ENCODE measurements at regions not wholly inside any gene's neighbourhood (a gene's known extent, or its start where the extent isn't known, plus 50 kb on each side); places are given as distances from the start of the nearest gene placed in this dataset.

GRCh38 chr1:168782559-168783116, 53.6 kb upstream of the DPT start:
- DNase-seq (ENCODE audit: low read depth), result no peak

- DNase-seq (ENCODE audit: low read depth), result peak; percentile 3
Observed at GRCh38 chr1:168783458-168784210, 54.6 kb upstream of the DPT start.

DNA sequence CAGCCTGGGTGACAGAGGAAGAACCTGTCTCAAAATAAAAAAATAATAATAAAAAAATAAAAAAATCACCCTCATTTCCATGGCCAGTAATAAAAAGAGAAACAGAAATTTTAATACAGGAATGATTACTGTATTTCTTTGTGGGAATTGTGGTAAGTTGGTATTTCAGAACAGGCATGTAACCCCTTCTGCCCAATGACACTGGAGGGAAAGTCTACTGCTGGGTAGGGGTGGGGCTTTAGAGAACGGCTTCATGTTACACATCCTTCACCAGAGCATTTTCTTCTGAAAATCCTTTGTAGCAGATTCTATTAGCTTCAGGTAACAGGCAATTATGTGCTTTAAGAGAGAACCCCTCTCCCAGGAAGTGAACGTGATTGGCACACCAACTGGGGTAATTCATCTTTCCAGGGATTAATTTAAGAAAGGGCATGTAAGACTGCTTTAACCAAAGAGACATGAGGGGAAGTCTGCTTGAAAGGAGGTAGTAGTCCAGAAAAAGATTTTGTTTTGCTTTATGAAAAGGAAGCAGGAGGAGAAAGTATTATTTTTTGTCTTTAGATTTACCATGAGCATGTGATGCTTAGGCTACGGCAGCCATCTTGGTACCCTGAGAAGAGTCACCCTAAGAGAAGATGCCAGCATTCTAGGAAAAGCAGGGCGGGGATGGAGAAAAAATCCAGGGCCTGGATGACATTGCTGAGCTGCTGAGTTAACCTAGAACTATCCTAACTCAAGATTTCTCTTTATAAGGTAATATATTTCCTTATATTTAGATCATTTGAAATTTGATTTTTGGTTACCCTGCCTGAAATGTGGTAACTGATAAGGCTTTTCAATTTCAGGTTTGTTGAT, 57.7 kb upstream of the DPT start:
- DNase-seq (ENCODE audit: low read depth), result no peak

GRCh38 chr1:168788258-168788657, 59.3 kb upstream of the DPT start:
- no peak for DNase-seq (ENCODE audit: low read depth)

- no peak for DNase-seq (ENCODE audit: low read depth)
Observed at GRCh38 chr1:168789501-168789900, 60.5 kb upstream of the DPT start.

DNA sequence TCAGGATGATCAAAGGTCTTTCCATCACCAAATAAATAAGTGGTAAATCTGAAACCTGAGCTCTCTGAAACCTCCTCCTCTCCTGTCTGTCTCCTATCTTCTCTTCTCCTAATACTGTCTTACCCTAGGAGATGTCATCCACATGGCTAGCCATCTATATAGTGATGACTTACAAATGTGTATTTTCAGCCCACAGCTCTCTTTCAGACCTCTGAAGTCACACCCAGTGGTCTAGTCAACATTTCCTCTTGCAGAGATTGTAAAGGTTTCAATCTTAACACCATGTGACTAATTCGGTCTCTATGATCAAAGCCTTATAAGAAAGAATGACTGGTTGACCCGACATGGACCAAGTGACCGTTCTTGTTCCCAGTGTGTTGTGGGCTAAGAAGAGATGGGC, 63.1 kb upstream of the DPT start:
- DNase-seq (ENCODE audit: low read depth), result no peak

GRCh38 chr1:168792592-168793125, 63.7 kb upstream of the DPT start:
- DNase-seq (ENCODE audit: low read depth), result no peak

- no peak for DNase-seq (ENCODE audit: low read depth)
Observed at GRCh38 chr1:168794057-168794456, 65.1 kb upstream of the DPT start.

DNA sequence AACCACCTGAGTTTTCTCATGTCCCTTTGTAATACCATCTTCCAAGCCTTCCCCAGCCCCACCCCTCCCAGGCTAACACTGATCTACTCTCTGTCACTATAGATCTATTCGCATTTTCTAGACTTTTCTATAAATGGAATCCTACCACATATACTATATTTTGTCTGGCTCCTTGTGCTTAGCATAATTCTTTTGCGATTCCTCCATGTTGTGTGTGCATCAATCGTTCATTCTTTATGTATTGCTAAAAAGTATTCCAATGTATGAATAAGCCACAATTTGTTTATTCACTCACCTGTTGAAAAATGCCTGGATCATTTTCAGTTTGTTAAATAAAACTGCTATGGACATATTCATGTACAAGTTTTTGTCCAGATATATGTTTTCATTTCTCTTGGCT, 66.7 kb upstream of the DPT start:
- no peak for DNase-seq (ENCODE audit: low read depth)

DNA sequence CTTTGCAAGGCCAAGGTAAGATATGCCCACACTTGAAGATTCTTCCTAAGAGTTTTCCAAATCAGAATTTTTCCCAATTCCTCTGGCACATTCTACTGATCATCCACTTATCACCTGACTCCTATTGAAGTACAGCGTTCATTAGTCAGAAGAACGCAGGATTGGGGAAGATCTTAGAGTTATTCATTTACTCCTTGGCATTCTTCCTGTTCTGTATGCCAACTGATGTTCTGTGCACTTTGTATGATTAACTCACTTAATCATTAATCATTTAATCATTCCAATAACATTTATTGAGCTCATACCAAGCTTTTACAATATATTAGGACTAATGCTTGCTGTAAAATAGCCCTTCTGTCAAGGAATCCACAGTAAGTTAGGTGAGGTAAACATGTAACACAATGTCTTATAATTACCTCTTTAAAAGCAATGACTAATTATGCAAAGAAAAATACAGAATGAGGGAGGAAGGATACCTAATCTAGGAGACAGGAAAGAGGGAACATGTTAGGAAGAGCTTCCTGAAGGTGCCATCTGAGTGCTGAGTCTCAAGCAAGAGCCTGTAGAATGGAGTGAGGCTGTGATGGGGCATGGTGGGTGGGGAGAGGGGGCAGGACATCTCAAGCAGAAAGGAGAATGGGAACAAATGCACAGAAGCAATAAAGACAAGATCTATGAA, 71.1 kb upstream of the DPT start:
- DNase-seq (ENCODE audit: low read depth), result no peak

- no peak for DNase-seq (ENCODE audit: low read depth)
Observed at GRCh38 chr1:168801032-168801745, 72.2 kb upstream of the DPT start.

DNA sequence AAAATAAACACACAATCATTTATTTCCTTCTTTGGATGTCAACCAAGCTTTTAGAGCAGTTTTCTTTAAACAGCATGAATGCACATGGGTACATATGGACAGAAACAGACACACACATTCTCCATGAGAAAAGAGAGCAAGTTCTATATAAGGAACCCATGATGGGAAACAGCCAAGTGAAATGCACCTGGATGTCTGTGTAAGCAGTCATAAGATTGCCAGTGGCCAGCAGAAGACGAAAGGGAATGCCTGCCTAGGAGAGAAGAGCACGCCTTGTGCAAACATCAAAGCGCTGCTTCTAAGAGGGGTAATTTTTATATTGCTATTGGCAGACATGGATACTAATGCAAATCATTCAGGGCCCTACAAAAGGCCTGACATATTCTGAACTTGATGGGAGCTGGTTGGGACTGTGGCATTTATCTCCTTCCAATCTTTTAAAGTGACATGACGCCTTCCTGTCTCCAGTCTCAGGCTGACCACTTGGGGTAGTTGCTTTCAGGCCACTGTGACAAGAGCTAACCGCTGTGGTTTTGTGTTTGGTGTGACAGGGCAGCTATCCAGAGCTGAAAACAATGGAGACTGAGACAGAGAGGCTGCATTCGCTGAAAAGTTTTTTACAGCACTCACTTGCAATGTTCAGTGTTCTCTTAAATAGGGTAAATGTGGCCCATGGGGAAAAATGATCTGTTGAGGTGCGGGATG, 75.0 kb upstream of the DPT start:
- no peak for DNase-seq (ENCODE audit: low read depth)

DNA sequence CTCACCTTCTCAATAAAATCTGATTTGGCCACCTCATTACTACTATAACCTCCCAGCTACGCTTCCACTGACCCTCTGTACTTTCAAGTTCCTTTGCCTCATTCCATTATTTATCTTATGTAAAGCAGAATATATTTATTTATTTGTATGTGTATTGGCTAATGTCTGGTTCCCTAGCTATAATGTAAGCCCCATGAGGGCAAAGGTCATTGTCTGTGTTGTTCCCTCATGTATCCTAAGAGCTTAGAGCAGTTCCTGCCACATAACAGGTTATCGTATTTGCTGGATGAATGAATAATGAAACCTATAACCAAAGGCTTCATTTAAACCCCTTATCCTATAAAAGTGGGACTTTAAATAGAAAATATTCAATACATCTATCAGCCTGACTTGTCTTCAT, 77.9 kb upstream of the DPT start:
- DNase-seq (ENCODE audit: low read depth), result no peak

- no peak for DNase-seq (ENCODE audit: low read depth)
Observed at GRCh38 chr1:168811176-168811575, 82.2 kb upstream of the DPT start.

DNA sequence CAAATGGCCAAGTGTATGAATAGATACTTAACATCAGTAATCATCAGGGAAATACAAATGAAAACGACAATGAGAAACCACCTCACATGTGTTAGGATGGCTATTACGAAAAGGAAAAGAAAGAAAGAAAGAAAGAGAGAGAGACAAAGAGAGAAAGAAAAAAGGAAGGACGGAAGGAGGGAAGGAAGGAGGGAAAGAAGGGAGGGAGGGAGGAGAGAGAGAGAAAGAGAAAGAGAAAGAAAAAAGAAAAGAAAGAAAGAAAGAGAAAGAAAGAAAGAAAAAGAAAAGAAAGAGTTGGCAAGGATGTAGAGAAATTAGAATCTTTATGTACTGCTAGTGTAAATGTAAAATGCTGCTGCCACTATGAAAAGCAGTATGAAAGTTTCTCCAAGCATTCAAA, 90.7 kb upstream of the DPT start:
- DNase-seq (ENCODE audit: low read depth), result no peak

GRCh38 chr1:168821434-168821833, 92.4 kb upstream of the DPT start:
- DNase-seq (ENCODE audit: low read depth), result no peak

DNA sequence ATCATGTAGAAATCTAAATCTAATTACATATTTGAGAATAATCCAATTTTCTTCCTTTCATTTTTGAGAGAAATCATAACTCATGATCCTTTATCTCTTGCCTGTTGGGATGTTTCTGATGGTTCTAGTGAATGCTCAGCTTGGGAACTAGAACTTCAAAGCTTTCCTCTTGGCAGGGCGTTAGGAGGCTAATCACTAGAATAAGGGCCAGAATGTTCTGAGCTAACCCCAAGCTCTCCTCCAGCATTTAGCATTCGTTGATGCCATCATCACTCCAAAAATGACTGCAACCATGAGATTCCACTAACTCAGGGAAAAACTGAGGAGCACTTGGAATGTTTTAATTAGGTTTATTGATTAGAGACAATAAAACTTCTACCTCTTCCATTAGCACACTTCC, 93.9 kb upstream of the DPT start:
- DNase-seq (ENCODE audit: low read depth), result no peak

DNA sequence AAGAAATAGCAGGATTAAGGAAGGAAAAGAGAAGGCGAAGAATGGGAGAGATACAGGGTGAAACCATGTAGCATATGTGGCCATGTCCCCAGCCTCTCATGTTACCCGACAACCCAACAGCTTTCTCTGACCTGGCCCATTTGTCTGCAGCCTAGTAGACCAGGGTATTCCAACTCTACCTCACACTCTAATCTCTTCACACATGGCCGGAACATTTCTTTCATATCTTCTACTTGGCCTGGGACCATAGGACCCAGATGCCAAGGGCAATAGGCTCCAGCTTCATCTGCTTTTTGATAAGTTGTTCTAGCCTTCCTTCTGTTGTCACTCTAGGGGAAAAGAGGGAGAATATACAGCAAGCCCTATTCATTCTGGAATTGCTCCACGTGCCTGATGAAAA, 95.0 kb upstream of the DPT start:
- DNase-seq (ENCODE audit: low read depth), result no peak

- DNase-seq (ENCODE audit: low read depth), result no peak
Observed at GRCh38 chr1:168824418-168825065, 95.5 kb upstream of the DPT start.

- no peak for DNase-seq (ENCODE audit: low read depth)
Observed at GRCh38 chr1:168825129-168825528, 96.1 kb upstream of the DPT start.

- no peak for DNase-seq (ENCODE audit: low read depth)
Observed at GRCh38 chr1:168825820-168826219, 96.8 kb upstream of the DPT start.

All from EH (cell line).